Hippocampal formation (tissue), 2 donors: ENCODE measurements at regions not wholly inside any gene's neighbourhood (a gene's known extent, or its start where the extent isn't known, plus 50 kb on each side); places are given as distances from the start of the nearest gene placed in this dataset.
A peak's percentile ranks its signal among the peaks of the same experiment; 100 is the strongest.

Experiments
- DNase-seq, 2 donors: peaks; one replicate each; lab custom pipeline; 2025; lab: John Stamatoyannopoulos, UW

DNA sequence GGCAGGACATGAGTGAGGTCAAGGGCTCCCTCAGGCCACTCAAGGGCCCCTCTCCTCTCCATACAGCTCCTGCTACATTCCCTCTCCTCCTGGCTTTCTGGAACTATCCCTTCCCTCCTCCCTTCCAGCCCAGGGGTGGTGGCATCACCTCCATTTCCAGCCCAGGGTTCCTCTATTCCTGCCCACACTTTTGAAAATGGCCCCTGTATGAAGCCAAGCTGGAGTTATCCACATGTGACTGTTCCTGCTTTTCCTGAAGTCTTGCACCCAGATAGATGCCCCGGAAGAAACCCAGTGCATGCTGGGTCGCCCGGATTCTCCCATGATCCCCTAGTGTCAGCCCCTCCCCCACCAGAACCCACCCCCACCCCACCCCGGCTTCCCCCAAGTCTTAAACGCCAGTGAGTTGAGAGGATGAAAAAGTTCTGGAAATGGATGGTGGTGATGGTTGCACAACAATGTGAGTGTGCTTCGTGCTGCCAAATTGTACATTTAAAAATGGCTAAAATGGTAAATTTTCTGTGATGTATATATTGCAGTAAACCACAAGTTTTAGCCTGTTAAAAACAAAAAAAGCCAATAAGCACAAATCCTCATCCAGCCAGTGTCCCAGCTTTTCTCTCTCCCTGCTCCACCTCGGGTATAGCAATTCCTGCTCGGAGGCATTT lies 136.9 kb downstream of the SCARB1 start:
- no peak for DNase-seq

DNA sequence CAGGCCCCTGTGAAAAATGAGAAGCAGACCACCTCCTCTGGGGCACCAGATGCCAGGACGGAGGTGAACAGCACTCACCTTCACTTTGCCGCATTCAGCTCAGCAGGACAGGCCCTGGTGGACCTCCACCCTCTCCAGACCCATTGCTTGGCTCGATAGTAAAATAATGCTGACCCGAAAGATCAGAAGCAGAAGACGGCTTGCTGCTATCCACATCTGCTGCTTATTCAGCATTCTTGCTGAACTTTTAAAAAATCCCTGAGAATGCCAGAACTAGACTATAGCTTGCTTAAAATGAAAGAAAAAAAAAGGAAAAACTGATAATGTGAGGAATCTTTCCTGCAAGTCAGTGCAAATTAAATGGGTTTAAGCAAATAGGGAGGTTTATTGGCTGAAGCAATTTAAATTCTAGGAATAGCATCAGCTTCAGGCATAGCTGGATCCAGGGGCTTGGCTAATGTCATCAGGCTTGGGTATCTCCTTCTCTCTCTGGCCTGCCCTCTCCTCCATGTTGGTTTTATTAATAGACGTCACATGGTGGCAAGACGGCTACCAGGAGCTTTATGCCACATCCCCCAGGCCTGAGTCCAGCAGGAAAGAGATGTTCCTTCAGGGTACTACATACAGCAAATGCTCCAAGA lies 137.9 kb downstream of the SCARB1 start:
- DNase-seq: no peak

DNA sequence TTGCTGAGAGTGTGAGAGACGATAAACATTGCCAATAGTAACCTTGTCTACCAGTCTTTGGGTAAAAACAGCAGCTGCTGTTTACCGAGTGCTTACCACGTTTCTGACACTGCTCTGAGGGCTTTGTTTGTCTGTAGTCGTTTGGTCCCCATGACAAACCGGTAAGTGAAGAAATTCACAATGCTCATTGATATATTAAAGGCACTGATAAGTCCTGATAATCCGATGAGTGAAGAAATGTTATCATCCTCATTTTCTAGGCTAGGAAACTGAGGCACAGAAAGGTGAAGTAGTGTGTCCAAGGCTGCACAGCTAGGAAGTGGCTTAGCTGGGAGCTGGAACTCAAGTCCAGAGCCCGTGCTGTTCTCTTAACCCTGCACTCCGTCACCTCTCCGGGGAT lies 138.6 kb downstream of the SCARB1 start:
- DNase-seq: no peak

DNA sequence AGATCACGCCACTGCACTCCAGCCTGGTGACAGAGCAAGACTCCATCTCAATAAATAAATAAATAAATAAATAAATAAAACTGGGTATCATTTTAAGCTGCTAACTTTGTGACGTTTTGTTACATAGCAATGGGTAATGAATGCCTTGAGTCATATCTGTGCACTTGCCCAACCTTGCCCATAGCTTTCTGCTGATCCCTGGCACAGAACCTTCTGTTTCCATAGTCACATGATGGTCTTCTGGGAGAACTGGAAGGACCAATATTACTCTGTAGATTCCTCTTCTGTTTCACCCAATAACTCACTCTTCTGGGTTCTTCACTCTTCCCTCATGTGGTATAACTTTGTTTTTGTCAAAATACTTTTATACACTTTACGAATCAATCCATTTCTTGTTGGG lies 140.8 kb downstream of the SCARB1 start:
- no peak for DNase-seq

DNA sequence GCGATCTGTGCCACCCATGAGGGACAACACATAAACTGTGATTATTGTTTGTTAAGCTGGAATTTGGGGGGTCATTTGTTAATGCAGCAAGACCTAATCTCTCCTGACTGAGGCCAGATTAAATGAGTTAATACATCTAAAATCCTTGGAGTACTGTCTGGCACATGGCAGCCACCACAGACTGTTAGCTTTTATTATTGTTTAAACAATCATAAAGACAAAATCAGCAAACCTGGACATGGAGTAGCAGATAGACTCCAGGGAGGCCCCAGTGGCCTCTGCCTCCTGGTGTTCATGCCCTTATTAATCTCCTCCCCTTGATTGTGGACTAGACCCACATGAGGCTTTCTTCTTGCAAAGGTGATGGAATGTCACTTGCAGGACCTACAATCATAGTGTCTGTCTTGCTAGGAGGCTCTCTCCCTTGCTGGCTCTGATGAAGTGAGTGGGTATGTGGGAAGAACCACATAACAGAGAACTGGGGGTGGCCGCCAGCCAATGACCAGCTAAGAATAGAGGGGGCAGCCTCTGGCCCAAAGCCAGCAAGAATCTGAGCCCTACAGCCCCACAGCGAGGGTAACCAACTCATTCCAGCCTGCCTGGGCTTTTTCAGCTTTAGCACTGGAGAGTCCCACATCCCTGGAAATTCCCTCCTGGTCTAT lies 142.0 kb downstream of the SCARB1 start:
- no peak for DNase-seq

DNA sequence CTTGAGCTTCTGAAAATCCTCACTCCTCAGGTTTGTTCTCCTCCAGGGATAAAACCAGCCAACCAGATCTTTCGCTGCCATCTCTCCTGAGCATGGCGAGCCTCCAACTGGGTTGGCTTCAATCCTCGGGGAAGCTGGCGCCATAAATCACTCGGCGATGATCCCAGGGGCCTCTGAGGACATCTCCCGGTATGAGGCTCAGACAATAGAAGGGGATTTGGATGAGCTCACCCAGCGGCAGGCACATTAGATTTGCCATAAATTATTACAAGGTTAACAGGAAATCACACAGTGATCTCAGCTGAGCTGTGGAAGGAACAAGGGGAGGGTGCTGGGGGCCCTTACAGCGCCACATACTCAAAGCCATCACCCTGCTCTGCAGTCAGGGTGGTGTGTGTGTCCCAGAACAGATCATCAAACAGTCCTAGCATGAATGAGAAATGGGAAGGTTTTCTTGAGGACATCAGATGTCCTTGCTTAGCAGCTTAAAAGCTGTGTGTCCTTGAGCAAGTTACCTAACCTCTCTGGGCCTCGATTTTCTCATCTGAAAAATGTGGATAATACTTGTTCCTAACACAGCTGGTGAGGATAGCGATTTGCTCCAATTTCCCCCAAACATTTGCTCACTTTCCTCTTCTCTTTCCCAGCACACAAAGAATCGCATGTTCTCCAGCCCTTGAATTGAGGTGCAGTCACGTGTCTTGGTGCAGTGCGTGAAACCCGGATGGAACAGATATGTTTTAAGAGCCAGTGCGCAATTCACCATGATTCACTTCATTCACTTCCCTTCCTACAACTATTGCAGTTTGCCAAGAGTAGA lies 142.8 kb downstream of the SCARB1 start:
- peak; percentile 22 to 32 for DNase-seq

DNA sequence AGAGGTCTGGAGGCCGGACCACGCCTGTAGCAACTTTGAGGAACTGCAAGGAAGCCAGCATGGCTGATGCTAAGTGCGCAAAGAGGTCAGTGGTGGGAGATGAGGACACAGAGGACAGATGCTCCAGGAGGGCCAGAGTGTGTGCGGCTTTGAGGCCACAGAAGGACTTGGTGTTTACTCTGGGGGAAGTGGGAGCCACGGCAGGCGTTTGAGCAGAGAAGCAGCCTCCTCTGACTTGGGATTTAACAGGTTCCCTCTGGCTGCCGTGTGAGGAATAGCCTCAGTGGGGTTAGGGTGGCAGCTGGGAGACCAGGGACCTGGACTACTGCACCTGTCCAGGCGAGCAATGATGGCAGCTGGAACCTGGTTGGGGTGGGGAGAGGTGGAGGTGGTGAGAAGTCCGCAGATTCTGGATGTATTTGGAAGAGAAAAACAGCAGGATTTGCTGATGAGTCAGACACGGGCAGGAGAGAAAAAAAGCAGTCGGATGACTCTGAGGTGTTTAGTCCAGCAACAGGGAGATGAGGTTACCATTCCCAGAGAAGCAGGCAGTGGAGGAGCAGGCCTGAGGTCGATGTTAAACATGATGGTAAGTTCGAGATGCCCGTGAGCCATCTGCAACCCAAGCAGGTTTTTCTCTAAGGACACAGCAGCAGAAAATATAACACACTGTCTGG lies 143.5 kb downstream of the SCARB1 start:
- no peak for DNase-seq

DNA sequence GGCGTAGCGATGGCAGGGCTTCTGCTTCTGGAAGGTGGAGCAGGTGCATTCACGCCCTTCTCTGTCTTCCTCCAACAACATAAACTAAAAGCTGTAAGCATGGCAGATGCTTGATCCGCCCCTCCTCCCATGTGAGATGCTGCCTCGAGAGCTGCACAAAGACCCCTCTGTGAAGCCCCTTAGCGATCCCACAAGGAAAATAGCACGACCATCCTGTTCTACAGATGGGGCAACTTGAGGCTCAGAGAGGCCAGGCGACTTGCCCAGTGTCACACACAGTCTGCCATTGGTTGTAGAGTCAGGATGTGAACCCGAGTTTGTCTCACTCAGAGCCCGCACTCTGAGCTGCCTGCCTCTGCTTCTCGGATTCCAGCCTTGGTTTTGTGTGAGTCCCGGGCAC lies 144.4 kb downstream of the SCARB1 start:
- no peak for DNase-seq

DNA sequence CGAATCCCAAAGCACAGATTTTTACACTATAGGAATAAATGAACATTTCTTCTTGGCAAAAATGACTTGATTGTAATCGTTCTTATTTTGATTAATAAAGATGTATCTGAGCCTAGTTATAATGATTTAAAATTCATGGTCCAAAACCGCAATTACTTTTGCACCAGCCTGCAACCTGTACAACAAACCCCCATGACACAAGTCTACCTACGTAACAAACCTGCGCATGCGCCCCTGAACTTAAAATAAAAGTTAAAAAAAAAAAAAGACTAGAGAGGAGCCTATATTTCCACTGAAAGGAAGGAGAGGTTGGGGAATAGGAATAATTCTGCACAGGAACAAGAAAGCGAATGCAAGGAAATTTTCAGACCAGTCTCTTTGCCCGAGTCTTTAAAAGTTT lies 145.2 kb downstream of the SCARB1 start:
- DNase-seq: no peak

DNA sequence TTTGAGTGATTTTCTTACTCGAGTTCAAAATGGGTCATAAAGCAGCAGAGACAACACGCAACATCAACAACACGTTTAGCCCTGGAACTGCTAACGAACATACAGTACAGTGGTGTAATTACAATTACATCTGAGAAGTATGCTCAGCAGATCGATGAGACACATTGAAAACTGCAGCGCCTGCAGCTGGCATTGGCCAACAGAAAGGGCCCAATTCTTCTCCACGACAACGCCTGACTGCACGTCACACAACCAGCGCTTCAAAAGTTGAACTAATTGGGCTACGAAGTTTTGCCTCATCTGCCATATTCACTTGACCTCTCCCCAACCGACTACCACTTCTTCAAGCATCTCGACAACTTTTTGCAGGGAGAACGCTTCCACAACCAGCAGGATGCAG lies 145.6 kb downstream of the SCARB1 start:
- DNase-seq: no peak

DNA sequence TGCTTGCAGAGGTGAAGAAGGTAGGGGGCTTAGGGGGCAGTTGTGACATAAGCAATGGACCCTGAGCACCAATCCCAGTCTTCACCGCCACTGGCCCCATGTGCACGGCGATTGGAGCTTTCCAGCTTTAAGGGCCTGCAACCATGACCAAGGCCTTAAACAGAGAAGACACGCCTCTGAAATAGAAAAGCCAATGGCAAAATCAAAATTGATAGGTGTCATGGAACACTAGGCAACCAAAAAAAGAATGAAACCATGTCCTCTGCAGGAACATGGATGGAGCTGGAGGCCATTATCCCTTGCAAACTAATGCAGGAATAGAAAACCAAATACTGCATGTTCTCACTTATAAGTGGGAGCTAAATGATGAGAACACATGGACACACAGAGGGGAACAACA lies 146.3 kb downstream of the SCARB1 start:
- DNase-seq: no peak

DNA sequence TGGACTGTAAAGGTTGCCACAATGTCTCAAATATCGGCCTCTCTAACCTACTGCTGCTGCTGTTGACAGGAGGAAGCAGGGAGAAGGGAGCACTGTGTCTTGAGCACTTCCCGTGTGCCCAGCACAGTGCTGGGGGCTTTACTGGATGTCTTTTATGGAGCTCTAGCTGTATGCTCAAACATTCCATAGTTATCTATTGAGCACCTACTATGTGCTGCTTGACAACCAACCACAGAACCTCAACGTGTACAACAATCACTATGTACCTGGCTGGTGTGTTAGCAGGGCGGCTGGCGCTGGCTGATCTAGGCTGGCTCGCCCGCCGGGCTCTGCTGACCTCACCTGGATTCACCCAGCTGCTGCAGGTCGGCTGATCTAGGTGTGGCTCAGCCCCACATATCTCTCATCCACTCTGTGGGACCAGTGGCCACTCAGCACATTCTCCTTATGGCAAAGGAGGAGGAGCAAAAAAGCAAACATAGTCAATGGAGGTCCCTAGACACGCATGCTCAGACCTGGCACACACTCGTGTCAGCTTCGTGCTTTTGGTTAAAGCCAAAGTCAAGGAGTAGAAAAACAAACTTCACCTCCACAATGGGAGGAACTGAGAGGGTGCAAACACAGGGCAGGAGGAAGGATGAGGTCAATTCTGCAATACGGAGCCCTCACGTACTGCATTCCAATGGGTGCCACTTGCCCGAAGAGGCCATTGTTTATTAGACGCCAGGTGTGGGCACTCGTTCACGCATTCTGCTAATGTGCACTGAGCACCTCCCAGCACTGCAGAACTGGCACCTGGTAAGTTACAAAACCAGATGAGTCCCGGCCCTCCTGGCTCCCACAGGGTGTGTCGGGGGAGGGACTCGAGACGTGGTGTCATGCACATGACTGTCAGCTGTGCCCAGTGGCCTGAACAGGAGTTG lies 147.2 kb downstream of the SCARB1 start:
- DNase-seq: no peak

DNA sequence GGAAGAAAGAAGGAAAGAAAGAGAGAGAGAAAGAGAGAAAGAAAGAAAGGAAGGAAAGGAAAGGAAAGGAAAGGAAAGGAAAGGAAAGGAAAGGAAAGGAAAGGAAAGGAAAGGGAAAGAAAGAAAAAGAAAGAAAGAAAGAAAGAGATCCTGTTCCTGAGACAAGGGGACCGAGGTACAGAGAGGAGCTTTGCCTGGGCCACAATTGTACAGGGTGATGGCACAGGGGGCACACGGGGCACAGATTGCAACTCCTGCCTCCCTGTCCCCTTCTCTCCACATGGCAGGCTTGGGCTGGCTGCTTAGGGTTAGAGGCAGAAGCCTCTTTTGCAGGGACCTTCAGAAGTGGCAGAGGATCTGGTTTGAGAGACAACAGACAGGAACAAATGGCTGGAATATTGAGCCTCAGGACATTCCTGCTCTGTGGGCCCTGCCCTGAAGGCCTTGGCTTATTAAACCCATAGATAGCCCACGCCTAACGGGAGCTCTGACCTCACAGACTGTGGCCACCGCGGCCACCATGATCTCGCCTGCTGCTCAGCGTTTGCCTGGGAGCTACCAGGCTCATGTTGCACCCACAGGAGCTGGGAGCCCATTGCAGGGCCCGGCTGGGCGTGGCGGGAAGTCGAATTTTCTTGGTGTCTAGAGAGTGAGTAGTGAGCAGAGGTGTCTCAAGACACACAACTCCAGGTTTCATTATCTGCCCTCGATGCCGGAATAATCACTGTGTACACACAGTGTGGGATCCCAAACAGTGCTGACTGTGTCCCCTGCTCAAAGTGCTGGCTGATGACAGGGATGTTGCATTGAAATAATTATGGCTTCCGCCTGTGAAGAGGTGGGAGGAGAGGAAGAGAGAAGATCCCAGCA lies 147.9 kb upstream of the NCOR2 start:
- DNase-seq: no peak

DNA sequence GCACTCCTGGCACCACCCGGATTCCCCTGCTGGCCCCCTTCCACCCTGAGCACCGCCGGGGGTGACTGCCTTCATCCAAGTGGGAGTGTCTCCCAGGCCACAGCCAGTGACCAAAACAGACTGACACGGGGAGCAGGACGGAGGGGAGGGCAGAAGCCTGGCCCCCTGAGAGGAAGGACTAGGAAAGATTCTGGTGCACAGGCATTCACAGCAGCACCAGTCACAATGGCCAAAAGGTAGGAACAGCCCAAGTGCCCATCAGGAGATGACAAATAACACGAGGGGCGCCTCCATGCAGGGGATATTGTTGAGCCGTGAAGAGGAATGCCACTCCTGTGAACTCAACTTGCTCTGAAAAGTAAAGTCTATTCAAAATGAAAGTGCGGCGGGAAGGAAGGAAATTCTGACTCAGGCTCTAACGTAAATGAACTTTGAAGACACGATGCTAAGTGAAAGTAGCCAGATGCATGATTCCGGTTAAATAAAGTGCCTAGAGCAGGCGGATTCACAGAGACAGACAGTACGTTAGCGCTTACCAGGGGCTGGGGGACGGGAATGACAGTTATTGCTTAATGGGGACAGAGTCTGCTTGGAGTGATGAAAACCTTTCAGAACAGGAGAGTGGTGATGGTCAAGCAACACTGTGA lies 146.1 kb upstream of the NCOR2 start:
- DNase-seq: no peak

DNA sequence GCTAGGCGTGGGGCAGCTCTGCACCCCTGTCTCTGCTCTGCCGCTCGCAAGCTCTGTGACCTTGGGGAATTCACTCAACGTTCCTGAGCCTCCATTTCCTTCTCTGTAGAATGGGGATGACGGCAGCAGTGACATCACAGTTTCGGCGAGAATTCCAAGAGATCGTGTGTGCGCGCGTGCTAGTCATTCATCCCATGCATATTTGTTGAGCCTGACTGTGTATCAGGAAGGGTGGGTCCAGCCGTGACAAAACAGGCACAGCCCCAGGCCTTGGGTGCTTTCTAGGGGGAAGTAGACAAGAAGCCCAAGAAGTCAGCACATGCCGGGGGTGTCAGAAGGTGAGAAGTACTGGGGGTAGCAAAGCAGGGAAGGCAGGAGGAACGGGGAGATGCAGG lies 145.6 kb upstream of the NCOR2 start:
- DNase-seq: no peak

DNA sequence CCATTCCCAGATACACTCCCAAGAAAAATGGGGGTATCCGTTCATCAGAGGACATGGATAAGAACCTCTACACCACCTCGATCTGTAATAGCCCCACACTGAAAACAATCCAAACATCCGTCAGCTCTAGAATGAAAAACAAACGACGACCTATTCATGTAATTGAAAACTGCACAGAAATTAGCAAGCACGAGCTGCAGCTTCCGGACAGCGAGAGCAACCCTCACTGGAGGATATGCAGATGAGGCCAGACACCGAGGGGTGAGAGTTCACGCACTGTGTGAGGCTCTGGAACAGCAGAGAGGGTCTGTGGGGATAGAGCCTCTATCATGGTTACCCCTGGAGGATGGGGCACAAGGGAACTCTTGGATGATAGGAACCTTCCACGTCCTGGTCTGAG lies 143.9 kb upstream of the NCOR2 start:
- no peak for DNase-seq

DNA sequence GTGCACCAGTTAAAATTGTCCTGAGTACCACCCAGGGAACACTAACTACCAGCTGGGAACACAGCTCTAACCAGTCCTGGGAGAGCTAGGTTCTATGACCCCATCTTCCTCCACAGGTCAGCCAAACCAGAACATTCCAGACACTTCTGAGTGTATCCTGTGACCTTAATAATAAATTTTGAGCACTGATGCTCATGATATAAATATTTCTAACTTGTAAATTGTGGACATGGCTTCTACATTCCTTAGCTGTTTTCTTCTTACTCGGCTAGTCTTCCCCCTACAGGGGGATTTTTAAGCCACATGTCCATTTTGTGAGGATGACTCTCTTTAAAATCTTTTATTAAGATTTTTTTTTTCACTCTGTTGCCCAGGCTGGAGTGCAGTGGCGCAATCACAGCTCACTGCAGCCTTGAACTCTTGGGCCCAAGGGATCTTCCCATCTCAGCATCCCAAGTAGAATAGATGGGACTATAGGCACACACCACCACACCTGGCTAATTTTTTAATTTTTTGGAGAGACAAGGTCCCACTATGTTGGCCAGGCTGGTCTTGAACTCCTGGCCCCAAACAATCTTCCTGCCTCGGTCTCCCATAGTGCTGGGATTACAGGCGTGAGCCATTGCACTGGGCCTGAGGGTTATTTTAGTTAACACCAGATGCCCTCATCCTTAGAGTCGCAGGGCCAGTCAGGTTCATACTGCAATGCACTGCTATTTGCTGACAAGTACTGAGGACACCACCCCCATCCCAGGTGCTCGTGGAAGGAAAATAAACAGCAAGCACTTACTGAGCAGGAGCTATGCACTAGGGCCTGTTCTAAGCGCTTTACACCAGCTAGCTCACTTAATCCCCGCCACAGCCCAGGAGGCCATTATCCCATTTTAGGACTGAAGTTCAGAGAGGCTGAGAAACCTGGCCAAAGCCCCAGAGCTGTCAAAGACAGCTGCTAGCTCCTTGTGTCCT lies 142.6 kb upstream of the NCOR2 start:
- no peak for DNase-seq

DNA sequence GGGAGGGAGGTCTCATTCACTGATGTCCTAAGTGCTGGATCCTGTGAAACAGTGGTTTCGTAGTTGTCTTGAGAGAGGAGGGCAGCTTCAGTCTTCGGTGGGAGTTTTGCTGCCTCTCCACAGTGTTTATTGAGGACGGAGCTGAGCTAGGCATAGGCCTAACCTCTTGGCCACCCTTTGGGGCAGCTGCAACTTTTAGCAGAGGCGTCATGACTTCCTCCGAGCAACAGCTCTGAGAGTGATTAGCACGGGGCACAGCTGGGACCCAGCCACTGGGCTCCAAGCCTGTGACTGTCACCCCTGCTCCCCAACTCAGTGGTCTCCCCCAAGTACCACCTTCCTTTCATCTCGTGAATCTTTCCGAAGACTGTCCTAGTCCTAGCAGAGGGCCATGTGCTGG lies 139.9 kb upstream of the NCOR2 start:
- DNase-seq: no peak
